A673 (cell line): ENCODE measurements at regions not wholly inside any gene's neighbourhood (a gene's known extent, or its start where the extent isn't known, plus 50 kb on each side); places are given as distances from the start of the nearest gene placed in this dataset.

Experiments
- BruUV-seq: library from RNA; stranded (reverse); fragments of 400-500 nt; replicated peaks from 2 replicates; lab custom pipeline; 2021; lab: Mats Ljungman, UMichigan
- CTCF ChIA-PET: fragments of 300-600 bp; sonication (Branson Sonifier 250); formaldehyde crosslinking; loops from one replicate; lab custom pipeline; 2022; ENCODE audit warnings: antibody characterized with exemption; lab: Charles Lee
- POLR2A ChIA-PET: fragments of 300-600 bp; sonication (Branson Sonifier 250); formaldehyde crosslinking; loops from one replicate; lab custom pipeline; 2022; ENCODE audit warnings: antibody characterized with exemption; ENCODE audit not compliant: low non-redundant PET; lab: Charles Lee
- DNase-seq: peaks from one replicate; pipeline ENCODE4 v3.0.0-alpha.2; 2015; ENCODE audit warnings: low spot score
- H3K27ac ChIP-seq: fragments of 200-600 bp; sonication (generic); 2 replicates; pipeline ENCODE4 v1.5.1; 2016; ENCODE audit warnings: mixed run types, low read depth, mild to moderate bottlenecking, mixed read lengths, antibody characterized with exemption, low read length; ENCODE audit not compliant: poor library complexity, severe bottlenecking
- H3K27me3 ChIP-seq: fragments of 200-600 bp; sonication (generic); replicated peaks from 2 replicates; pipeline ENCODE4 v1.6.1; 2017; ENCODE audit warnings: mixed run types, low read depth, mild to moderate bottlenecking, mixed read lengths, antibody characterized with exemption, low read length; ENCODE audit not compliant: insufficient read depth, poor library complexity
- H3K36me3 ChIP-seq: fragments of 200-600 bp; sonication (generic); 2 replicates; pipeline ENCODE4 v1.6.1; 2016; ENCODE audit warnings: mixed run types, mild to moderate bottlenecking, mixed read lengths, antibody characterized with exemption, low read length; ENCODE audit not compliant: insufficient read depth, poor library complexity, severe bottlenecking
- H3K4me1 ChIP-seq: fragments of 200-600 bp; sonication (generic); 2 replicates; pipeline ENCODE4 v1.6.1; 2017; ENCODE audit warnings: mixed run types, mild to moderate bottlenecking, mixed read lengths, antibody characterized with exemption, low read length; ENCODE audit not compliant: insufficient read depth, poor library complexity, severe bottlenecking
- H3K4me3 ChIP-seq: fragments of 200-600 bp; sonication (generic); 2 replicates; pipeline ENCODE4 v1.5.1; 2016; ENCODE audit warnings: low read depth, mixed run types, mild to moderate bottlenecking, mixed read lengths, low read length; ENCODE audit not compliant: poor library complexity, severe bottlenecking
- H3K9me3 ChIP-seq: fragments of 200-600 bp; sonication (generic); 2 replicates; pipeline ENCODE4 v1.6.1; 2016; ENCODE audit warnings: mixed run types, low read depth, mild to moderate bottlenecking, mixed read lengths, antibody characterized with exemption, low read length; ENCODE audit not compliant: poor library complexity, severe bottlenecking
- EZH2 ChIP-seq: fragments of 200-600 bp; sonication (generic); IDR thresholded peaks from 2 replicates; pipeline ENCODE4 v1.6.1; 2017; ENCODE audit warnings: borderline replicate concordance, low read depth, mild to moderate bottlenecking, mixed read lengths, antibody characterized with exemption, low read length; ENCODE audit not compliant: poor library complexity, severe bottlenecking
- intact Hi-C: fragments of 100-400 bp; cut with micrococcal nuclease; formaldehyde crosslinking; loops from one replicate; pipeline ENCODE4 v1.10.0; 2022; ENCODE audit not compliant: unreplicated experiment
- TF ChIP-seq, protein P1 (sequence below): fragments of 300-800, 200-600 bp; sonication (generic); conservative IDR thresholded peaks from 2 replicates; pipeline ENCODE4 v1.5.1; 2017; ENCODE audit warnings: low read depth, mild to moderate bottlenecking, antibody characterized with exemption, low read length, moderate library complexity, mixed read lengths

DNA sequence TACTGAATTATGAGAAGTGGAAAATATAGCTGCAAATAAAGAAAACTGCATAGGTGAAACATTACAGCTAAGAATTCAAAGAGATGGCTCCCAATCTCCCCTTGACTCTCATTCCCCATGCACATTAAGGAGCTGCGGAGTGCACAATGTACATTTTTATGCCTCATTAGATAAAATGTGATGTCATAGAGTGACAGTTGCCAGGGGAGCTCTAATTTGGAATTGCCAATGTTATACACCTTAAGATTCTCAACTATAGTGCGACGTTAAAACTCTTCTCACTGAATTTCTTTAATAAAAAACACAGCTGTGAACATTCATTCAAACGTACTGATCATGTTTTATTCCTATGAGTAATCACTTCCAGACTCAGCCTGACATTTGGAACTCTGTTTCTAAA is 386.9 kb upstream of the CELF2 start:
- CTCF ChIA-PET = no interaction called here
- no peaks in the 10 kb centered on the region for H3K4me1 ChIP-seq
- H3K27ac ChIP-seq = no peak overlapping the region
- no peaks in the 10 kb centered on the region for H3K9me3 ChIP-seq
- TF ChIP-seq, protein P1, sequence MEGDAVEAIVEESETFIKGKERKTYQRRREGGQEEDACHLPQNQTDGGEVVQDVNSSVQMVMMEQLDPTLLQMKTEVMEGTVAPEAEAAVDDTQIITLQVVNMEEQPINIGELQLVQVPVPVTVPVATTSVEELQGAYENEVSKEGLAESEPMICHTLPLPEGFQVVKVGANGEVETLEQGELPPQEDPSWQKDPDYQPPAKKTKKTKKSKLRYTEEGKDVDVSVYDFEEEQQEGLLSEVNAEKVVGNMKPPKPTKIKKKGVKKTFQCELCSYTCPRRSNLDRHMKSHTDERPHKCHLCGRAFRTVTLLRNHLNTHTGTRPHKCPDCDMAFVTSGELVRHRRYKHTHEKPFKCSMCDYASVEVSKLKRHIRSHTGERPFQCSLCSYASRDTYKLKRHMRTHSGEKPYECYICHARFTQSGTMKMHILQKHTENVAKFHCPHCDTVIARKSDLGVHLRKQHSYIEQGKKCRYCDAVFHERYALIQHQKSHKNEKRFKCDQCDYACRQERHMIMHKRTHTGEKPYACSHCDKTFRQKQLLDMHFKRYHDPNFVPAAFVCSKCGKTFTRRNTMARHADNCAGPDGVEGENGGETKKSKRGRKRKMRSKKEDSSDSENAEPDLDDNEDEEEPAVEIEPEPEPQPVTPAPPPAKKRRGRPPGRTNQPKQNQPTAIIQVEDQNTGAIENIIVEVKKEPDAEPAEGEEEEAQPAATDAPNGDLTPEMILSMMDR = no peak
- TF ChIP-seq EZH2 = no peak
- no TSS peak for BruUV-seq
- H3K36me3 ChIP-seq = no peaks in the 10 kb centered on the region
- no peak for DNase-seq
- POLR2A ChIA-PET = no interaction called here
- H3K4me3 ChIP-seq = no peak overlapping the region
- intact Hi-C loops = no loop called here
- H3K27me3 ChIP-seq = no peaks in the 10 kb centered on the region

DNA sequence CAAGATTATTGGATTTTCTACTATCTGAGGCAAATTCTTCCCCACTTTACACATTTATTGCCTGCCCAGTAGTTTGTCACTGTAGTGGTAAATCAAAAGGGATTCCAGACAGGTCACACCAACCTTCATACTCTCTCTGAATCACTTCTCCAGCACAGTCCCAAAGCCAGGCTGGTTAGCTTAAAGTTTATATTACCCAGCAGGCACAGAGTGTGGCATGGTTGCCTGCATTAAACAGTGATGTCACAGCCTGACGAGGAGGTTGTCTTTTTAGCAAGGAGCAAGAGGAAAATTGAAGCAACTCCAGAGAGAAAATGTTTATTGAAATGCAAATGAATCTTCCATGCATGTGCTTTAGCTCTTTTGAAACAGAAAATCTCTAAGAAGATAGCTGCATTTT is 375.5 kb upstream of the CELF2 start:
- Histone ChIP-seq H3K27me3 (no peaks in the 10 kb centered on the region), H3K27ac (no peak overlapping the region), H3K9me3 (no peaks in the 10 kb centered on the region), H3K36me3 (no peaks in the 10 kb centered on the region), H3K4me3 (no peak overlapping the region), H3K4me1 (no peaks in the 10 kb centered on the region)
- POLR2A ChIA-PET = no interaction called here
- DNase-seq = no peak
- intact Hi-C loops = no loop called here
- CTCF ChIA-PET = no interaction called here
- BruUV-seq = no TSS peak
- TF ChIP-seq, protein P1 = no peak
- TF ChIP-seq EZH2 = no peak

DNA sequence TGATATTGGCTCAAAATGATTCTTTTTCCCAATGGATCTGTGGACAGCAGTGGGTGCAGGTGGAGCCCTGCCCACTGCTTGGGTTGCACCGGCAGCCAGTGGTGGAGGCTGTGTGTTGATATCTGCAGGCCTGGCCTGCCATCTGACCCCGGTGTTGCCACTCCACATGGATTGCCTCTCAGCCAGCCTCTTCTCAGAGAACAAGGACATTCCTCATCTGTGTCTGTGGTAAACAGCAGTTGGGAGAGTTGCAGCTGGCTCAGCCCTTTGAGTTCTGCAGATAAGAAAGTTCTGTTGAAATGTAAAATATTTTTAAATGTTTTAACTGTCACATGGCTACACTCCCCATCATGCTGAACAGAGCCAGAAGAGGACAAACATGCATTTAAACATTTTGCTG is 374.9 kb upstream of the CELF2 start:
- CTCF ChIA-PET = no interaction called here
- BruUV-seq = no TSS peak

More for the DNA sequence above, 374.9 kb upstream of the CELF2 start:
- no peaks in the 10 kb centered on the region for H3K36me3 ChIP-seq
- no peaks in the 10 kb centered on the region for H3K4me1 ChIP-seq
- DNase-seq = no peak
- H3K9me3 ChIP-seq = no peaks in the 10 kb centered on the region
- intact Hi-C loops = no loop called here
- no peak overlapping the region for H3K4me3 ChIP-seq
- H3K27ac ChIP-seq = no peak overlapping the region
- H3K27me3 ChIP-seq = no peaks in the 10 kb centered on the region
- POLR2A ChIA-PET = no interaction called here
- TF ChIP-seq, protein P1 = no peak
- no peak for TF ChIP-seq EZH2
